ENCODE measurements at regions not wholly inside any gene's neighbourhood (a gene's known extent, or its start where the extent isn't known, plus 50 kb on each side); places are given as distances from the start of the nearest gene placed in this dataset.

DNA sequence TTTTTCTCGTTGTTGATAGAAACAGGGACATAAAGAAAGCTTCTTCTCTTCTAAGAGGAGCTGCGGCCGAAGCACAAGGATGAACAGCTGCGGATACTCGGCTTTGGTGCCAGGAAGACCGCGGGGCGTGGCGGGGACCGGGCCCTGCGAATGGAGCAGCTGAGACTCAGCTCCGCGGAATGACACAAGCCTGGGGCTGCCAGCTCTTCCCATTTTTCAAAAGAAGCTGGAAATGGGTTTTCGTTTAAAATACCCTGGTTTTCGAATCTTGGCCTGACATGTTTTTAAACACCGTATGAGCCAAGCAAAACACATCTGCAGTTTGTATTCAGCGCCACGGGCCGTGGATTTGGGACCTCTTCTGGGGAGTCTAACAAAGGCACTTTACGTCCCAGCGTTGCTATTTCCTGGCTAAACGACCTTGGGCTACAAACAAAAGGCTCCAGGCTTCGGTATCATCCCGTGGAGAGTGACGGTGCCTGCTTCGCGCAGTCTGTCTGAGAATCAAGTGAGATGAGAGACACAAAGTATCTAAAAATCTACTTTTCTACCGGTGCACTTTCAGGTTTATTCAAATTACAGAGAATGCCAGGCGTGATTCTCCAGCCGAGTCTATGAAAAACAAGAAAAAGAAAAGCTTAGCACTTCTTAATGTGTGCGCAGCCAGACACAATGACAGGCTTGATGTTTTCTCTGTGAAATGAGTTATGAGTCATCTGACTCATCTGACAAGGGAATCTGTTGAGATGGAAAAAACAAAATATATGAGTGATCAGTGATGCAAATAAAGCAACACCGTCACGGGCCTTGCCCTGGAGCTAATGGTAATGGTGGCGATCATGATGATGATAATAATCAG lies 114.0 kb upstream of the TMEM132D start:
- no peak for DNase-seq

DNA sequence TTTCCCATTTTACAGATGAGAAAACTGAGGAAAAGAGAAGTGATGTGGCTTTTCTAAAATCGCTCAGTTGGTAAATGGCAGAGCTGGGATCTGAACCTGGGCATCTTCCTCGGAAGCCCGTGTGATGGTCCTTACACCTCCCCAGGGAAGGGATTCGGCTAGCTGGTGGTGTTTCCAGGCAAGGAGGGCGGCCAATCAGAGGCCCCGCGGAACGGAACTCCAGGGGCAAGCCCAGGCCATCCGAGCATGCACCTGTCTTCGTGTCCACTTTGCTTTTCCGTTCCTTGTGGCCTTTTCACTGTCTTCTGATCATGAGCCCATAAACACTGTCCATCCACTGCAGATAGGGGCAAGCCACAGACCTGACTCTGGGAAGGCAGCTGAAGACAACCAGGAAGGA lies 114.8 kb upstream of the TMEM132D start:
- no peak for DNase-seq

DNA sequence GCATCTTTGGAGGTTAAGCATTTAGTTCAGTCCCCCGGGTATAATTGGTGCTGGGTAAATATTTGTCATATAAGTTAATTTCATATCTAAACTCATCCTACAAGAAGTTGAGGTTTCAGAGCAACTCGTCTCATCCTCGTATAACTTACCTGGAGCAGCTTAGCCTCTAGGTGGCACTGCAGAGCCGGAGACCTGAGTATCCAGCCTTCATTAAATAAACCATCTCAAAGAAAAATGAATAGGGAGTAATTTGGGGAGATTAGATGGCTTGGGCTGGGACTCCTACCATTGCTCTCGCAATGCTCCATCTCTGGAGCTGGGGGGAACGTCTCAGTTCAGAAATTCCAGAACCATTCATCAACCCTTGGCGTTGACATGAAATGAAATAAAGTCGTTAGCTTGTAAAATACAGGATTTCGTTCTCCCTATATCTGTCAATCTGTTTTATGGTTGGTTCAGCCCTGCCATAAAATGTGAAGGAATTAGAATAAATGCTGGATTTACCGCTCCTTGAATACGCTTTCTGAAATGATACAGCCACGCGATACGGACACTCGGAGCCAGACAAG lies 122.9 kb upstream of the TMEM132D start:
- DNase-seq: peak; percentile 10 to 48

DNA sequence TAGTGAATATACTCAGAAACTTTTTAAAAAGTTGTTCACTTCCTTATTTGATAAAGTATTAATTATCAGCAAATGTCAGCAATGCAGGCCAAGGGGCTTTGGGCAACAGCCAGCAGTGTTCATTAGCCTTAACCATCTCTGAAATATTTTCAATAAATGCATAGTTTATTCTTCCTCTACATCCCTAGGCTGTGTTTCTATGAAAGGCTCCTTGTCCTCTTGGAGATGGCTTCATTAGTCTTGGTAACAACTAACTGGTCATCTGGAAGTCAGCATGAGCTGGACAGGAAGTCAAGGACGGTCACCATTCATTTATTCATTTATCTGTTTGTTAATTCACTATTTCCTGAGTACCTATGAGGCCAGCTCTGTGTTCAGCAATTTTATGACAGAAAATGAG lies 124.0 kb upstream of the TMEM132D start:
- DNase-seq: no peak

DNA sequence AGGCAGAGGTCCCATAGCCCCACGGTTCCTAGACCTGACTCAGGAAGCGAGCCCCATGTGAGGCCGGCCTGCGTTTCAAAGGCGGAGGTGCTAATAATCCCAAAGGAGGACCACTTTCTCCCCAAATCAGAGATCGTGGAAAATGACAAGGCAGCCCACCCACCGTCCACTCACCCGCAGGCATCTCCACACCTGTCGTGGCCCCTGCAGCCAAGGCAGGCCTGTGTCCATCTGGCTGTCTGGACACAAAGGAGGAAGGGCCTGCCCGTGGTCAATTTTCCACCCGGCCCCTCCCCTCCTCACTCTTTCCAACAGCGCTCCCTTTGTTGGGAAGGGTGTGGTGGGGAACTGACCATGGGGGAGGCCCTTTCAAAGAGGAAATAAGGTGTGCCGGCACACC lies 125.3 kb upstream of the TMEM132D start:
- no peak for DNase-seq

- no peak for DNase-seq
These were observed 127.2 kb upstream of the TMEM132D start for GRCh38 chr12:130031041-130031440.

DNA sequence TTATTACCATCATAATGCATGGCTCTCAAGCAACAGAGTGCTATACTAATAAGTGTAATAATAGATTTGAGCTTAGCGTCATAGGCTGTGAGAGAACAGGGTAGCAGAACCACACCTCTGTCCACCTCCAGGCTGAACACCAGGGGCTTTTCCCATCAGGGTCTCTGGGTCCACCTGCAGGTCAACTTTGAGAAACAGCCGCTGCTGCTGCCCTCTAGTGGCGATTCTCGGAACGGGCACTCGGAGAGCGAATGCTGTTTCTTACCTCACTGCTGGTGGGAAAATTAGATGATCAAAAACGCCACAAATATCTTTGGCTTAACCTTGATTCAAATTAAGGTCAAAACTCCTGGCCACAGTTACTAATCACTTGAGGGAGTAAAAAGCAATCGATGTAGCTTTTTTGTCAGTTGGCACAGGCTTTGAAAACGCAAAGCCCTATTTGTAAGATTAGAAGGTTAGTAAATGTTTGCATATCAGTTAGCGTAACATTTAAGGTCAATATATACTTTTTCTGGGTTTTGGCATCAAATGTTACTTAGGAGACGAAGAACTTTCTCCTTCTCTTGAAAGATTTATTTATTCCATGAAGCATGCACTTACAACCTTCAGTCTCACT lies 127.9 kb upstream of the TMEM132D start:
- peak; percentile 24 to 37 for DNase-seq

DNA sequence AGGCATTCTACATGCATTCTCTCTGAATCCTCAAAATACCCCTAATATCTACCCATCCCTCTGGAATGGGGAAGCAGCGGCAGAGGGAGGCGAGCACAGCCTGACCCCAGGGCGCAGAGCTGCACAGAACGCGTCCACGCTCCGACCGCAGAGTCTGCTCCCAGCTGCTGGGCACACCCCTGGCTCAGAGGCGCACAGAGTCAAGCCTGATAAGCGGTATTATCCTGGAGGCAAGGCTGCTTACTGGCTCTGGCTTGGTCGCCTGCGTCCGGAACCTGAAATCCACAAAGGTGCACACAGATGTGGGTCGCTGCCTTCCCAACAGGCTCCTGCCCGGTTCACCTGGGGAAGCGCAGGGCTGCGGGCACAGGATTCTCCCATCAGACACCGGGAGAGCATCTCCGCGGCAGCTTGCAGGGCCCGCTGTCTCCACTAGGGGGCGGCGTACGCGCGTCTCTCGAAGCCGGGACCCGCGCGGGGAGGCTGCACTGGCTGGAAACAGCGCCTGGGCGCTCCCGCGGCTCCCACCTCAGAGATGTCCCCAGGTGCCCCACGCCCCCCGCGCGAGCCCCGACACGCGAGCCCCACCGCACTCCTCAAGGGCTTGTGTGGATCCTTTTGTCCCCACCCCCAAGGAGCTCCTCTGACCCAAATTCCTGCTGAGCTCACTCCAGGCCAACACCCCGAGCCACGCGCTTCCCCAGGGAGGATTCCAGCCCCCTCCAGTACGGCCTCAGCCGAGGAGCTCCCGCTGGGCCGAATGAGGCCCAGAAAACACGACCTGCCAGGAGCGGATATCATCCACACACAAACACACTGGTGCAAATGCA lies 120.1 kb upstream of the FZD10 start:
- DNase-seq: no peak

DNA sequence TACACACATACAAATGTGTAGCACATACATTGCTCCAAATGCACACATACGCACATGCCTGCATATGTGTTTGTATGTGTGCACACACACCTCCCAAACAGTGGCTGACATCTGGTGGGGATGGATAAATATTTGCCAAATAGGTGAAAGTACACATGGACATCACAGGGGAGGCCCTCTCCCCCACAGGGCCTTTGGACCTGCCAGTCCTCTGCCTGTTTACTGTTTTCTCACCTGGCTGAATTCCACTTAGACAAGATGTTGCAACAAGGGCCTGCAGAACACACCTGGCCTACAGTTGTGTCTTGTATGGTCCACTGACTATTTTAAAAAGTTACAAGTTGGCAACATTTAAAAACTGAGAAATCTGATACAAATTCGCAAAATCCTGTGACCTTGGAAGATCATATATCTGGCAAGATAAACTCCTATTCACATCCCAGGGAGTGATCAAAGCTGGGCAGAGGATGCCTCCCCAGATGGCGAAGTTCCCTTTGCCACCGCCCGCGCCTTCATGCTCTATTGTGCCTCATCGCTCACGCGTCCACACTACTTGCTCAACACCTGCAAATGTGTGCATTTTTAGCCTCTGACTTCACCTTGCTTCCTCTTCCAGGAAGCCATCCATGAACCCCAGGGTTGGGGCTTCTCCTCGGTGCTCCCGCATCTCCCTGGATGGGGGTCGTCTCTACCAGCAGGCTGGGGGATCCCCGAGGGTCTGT lies 118.4 kb upstream of the FZD10 start:
- no peak for DNase-seq

GRCh38 chr12:130044991-130045621 lies 117.2 kb upstream of the FZD10 start:
- no peak for DNase-seq

- no peak for DNase-seq
These were observed 112.6 kb upstream of the FZD10 start for GRCh38 chr12:130049666-130050065.

DNA sequence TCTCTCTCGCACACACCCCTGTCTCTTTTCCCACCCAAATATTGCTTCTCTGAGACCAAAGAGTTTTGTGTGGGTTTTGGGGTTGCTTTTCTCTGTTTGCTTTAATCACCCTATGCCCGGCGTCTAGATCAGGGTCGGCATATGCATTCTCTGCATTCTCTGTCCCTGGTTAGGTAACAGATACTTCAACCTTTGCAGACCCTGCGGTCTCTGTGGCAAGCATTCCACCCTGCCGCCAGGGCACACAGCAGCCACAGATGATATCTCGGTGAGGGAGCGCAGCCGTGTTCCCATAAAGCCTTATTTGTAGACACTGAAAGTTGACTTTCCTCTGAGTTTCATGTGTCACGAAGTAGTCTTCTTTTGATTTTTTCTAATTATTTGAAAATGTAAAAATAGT lies 110.4 kb upstream of the FZD10 start:
- DNase-seq: no peak

DNA sequence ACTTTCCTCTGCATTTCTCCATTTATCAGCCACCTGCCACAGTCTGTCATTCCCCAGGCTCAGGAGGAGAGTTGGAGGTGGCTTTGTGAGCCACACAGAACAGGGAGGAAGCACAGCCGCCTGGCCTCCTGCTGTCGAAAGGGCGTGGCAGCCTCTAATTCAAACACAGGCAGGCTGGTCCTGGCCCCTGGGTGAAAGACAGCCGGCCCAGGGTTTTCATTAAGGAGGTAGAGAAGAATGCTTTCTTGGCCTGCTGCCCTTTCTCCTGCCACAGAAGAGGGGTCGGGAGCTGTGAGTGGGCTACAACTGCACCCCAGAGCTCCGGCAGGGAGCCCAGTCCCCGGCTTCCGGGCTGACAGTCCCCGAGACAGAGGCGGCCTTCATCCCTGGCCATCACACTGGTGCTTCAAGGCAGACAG lies 108.6 kb upstream of the FZD10 start:
- no peak for DNase-seq

- DNase-seq: no peak
These were observed 107.5 kb upstream of the FZD10 start for GRCh38 chr12:130054803-130055202.

DNA sequence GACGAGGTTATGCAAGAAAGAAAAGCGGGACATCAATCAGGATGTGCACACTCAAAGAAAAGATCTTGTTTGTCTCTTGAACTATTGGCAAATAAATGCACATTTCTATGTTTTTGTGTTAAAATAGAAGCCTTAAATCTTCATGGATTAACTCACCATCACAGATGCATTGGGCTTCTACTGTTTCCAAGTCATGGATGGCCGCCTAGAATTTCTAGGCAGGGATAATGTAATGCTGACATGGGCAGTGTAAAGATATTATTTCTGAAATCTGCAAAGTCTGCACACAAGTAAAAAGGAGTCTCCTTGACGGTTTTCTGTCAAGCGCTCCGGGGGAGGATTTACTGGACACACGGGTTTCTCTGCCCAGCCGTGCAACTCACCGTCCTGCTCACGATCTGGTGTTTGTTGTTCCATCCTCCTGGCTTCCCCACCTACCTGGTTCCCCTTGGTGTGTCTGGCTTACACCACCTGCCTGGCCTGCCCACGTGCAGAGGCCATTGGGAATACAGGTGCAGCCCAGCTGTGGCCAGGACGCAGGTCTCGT lies 103.3 kb upstream of the FZD10 start:
- DNase-seq: no peak

DNA sequence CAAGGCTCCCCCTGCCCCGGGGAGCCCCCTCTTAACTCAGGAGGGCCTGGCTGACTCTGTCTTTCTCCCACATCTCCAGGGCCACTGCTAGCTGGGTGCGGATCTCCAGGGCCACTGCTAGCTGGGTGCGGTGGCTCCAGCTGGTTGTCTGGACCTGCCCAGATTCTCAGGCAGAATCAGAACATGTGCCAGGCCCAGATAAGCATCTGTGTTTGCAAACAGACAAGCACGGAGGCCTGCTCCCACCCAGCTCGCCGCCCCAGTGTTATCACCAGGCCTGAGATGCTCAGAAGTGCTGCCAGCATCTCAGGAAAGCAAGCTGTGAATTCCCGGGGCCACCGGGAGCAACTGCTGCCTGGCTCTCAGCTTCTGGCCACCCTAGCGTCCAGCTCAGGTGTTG lies 98.4 kb upstream of the FZD10 start:
- no peak for DNase-seq

DNA sequence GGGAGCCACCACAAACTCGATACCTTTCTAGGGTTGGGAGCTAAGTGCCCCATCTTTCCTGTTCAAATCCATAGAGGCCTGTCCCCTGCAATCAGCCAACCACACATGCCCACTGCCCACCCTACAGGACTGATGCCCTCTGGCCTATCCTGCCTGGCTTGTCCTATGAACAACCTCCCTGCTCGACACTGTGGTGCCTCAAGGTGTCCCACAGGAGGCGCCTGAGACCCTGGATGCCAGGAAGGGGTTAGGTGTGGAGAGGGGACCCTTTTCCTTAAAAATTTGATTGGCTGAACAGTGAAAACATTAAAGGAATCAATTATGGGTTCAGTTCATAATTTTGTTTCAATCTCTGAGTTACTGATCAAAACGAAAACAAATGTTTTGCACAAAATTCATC lies 97.3 kb upstream of the FZD10 start:
- no peak for DNase-seq

DNA sequence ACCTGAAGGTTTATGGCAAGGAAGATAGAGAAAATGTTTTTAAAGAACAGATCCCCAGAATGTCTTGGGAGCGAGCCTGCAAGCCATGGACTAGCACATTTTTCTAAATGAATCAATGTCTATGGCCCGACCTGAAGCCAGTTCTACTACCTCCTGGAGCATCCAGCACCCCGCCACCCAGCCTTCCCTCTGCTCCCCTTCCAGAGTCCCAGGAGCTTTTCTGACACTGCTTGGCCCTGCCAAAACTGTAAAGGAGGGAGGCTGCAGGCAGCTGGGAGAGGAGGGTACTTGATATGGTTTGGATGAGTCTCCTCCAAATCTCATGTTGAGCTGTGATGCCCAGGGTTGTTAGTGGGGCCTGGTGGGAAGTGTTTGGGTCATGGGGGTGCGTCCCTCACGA lies 95.5 kb upstream of the FZD10 start:
- no peak for DNase-seq

DNA sequence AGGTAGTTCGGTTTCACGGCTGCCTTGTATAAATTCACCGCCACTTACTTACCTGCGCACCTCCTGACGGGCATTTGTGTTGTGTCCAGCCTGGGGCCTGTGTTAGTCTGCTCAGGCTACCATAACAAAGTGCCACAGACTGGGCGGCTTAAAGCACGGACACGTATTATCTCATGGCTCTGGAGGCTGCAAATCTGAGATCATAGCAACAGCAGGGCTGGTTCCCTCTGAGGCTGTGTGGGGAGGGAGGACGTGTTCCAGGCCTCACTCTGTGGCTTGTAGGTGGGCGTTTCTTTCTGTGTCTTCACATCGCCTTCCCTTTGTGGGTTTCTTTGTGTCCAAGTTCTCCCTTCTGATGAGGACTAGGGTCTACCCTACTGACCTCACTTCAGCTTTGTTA lies 93.5 kb upstream of the FZD10 start:
- no peak for DNase-seq

GRCh38 chr12:130070126-130070611 lies 92.1 kb upstream of the FZD10 start:
- no peak for DNase-seq

- no peak for DNase-seq
These were observed 88.5 kb upstream of the FZD10 start for GRCh38 chr12:130073721-130074120.

Measured in Kasumi-1 (cell line).